ENCODE measurements at regions not wholly inside any gene's neighbourhood (a gene's known extent, or its start where the extent isn't known, plus 50 kb on each side); places are given as distances from the start of the nearest gene placed in this dataset.

- H3K4me3 ChIP-seq (ENCODE audit: low read depth, low read length) = no peak overlapping the region
- DNase-seq (ENCODE audit: low read depth) = no peak
- TF ChIP-seq CTCF (IDR thresholded peaks at IDR 0.05; ENCODE audit: low read depth, low read length, missing control alignments) = no peak
- in situ Hi-C loops (cut with HindIII; ENCODE audit: low sequenced_read_pairs) = no loop called here
Observed at GRCh38 chr9:88664773-88665172, 129.8 kb downstream of the NXNL2 start.

GRCh38 chr9:88672874-88673689 is 138.1 kb downstream of the NXNL2 start:
- no peak for TF ChIP-seq CTCF (IDR thresholded peaks at IDR 0.05; ENCODE audit: low read depth, low read length, missing control alignments)
- no peak for DNase-seq (ENCODE audit: low read depth)
- no peak overlapping the region for H3K4me3 ChIP-seq (ENCODE audit: low read depth, low read length)
- in situ Hi-C loops (cut with HindIII; ENCODE audit: low sequenced_read_pairs) = no loop called here

GRCh38 chr9:88673886-88674285 is 138.9 kb downstream of the NXNL2 start:
- no peak for DNase-seq (ENCODE audit: low read depth)
- in situ Hi-C loops (cut with HindIII; ENCODE audit: low sequenced_read_pairs) = no loop called here
- TF ChIP-seq CTCF (IDR thresholded peaks at IDR 0.05; ENCODE audit: low read depth, low read length, missing control alignments) = no peak
- H3K4me3 ChIP-seq (ENCODE audit: low read depth, low read length) = no peak overlapping the region

GRCh38 chr9:88676644-88677043 is 141.7 kb downstream of the NXNL2 start:
- TF ChIP-seq CTCF (IDR thresholded peaks at IDR 0.05; ENCODE audit: low read depth, low read length, missing control alignments) = no peak
- no peak for DNase-seq (ENCODE audit: low read depth)
- no peak overlapping the region for H3K4me3 ChIP-seq (ENCODE audit: low read depth, low read length)
- in situ Hi-C loops (cut with HindIII; ENCODE audit: low sequenced_read_pairs) = no loop called here

- no peak for TF ChIP-seq CTCF (IDR thresholded peaks at IDR 0.05; ENCODE audit: low read depth, low read length, missing control alignments)
Observed at GRCh38 chr9:88678008-88678407, 143.0 kb downstream of the NXNL2 start.

GRCh38 chr9:88678431-88678830 is 143.5 kb downstream of the NXNL2 start:
- no peak for DNase-seq (ENCODE audit: low read depth)
- H3K4me3 ChIP-seq (ENCODE audit: low read depth, low read length) = no peak overlapping the region
- TF ChIP-seq CTCF (IDR thresholded peaks at IDR 0.05; ENCODE audit: low read depth, low read length, missing control alignments) = no peak
- in situ Hi-C loops (cut with HindIII; ENCODE audit: low sequenced_read_pairs) = no loop called here

More at GRCh38 chr9:88678008-88678407, 143.0 kb downstream of the NXNL2 start:
- in situ Hi-C loops (cut with HindIII; ENCODE audit: low sequenced_read_pairs) = no loop called here
- DNase-seq (ENCODE audit: low read depth) = no peak
- no peak overlapping the region for H3K4me3 ChIP-seq (ENCODE audit: low read depth, low read length)
